SK-N-SH (cell line): ENCODE measurements at regions not wholly inside any gene's neighbourhood (a gene's known extent, or its start where the extent isn't known, plus 50 kb on each side); places are given as distances from the start of the nearest gene placed in this dataset.

Source experiments
- CTCF ChIA-PET: fragments of 300-600, 350-600 bp; formaldehyde crosslinking; extraction: SDS; loops from one replicate; lab custom pipeline; 2021; lab: Yijun Ruan, JAX
- POLR2A ChIA-PET: fragments of 350-600 bp; sonication (Branson Sonifier 250); formaldehyde crosslinking; extraction: SDS; loops from one replicate; lab custom pipeline; 2020; ENCODE audit warnings: antibody characterized with exemption, inconsistent platforms; lab: Yijun Ruan, JAX
- DNase-seq: peaks from one replicate; pipeline ENCODE4 v3.0.0; 2012
- H2AFZ ChIP-seq: fragments of 200-600 bp; sonication (generic); 2 replicates; pipeline ENCODE4 v1.8.1; 2016; ENCODE audit warnings: antibody characterized with exemption, mild to moderate bottlenecking, low read depth
- H3F3A ChIP-seq: fragments of 200-600 bp; sonication (generic); replicated peaks from 2 replicates; pipeline ENCODE3; 2016; ENCODE audit warnings: antibody characterized with exemption, mild to moderate bottlenecking; ENCODE audit not compliant: insufficient read depth
- H3K27ac ChIP-seq, 2 experiments: fragments of 200-500 bp in 1 of 2; fragments of 200-600 bp in 1 of 2; sonication (Bioruptor generic) in 1 of 2; sonication (generic), shearing (Covaris generic) in 1 of 2; 2 replicates each; pipeline versions ENCODE4 v1.5.1 to v1.6.1; 2014 to 2016; ENCODE audit warnings: low read depth in 2 of 2, inconsistent platforms in 1 of 2, low read length in 1 of 2, mild to moderate bottlenecking in 1 of 2, mixed read lengths in 1 of 2
- H3K27me3 ChIP-seq: fragments of 200-600 bp; sonication (generic), shearing (Covaris generic); 2 replicates; pipeline ENCODE4 v1.6.1; 2016; ENCODE audit warnings: mixed run types; ENCODE audit not compliant: insufficient read depth
- H3K36me3 ChIP-seq, 2 experiments: fragments of 200-500 bp in 1 of 2; fragments of 200-600 bp in 1 of 2; sonication (Bioruptor generic) in 1 of 2; sonication (generic) in 1 of 2; replicated peaks in 1 of 2; 2 replicates each; pipeline versions ENCODE3 to v1.5.1; 2014 to 2016; ENCODE audit warnings: low read length in 1 of 2, mild to moderate bottlenecking in 1 of 2; ENCODE audit not compliant: insufficient read depth in 2 of 2, control insufficient read depth in 1 of 2
- H3K4me1 ChIP-seq, 2 experiments: fragments of 200-500 bp in 1 of 2; fragments of 200-600 bp in 1 of 2; sonication (Bioruptor generic) in 1 of 2; sonication (generic), shearing (Covaris generic) in 1 of 2; 2 replicates each; pipeline versions ENCODE4 v1.5.1 to v1.6.1; 2014 to 2016; ENCODE audit warnings: low read depth in 1 of 2, low read length in 1 of 2, mixed run types in 1 of 2; ENCODE audit not compliant: insufficient read depth in 2 of 2, control insufficient read depth in 1 of 2
- H3K4me2 ChIP-seq: fragments of 200-600 bp; sonication (generic), shearing (Covaris generic); 2 replicates; pipeline ENCODE4 v1.6.1; 2017; ENCODE audit warnings: mixed run types
- H3K4me3 ChIP-seq, 2 experiments: fragments of 200-500 bp in 1 of 2; fragments of 200-600 bp in 1 of 2; sonication (Bioruptor generic) in 1 of 2; sonication (generic), shearing (Covaris generic) in 1 of 2; 2 replicates each; pipeline versions ENCODE4 v1.5.1 to v1.8.1; 2014 to 2016; ENCODE audit warnings: low read depth in 2 of 2, inconsistent platforms in 1 of 2, low read length in 1 of 2, mild to moderate bottlenecking in 1 of 2, mixed read lengths in 1 of 2, moderate library complexity in 1 of 2
- H3K79me2 ChIP-seq: fragments of 200-600 bp; sonication (generic); 2 replicates; pipeline ENCODE4 v1.8.1; 2017; ENCODE audit warnings: mild to moderate bottlenecking; ENCODE audit not compliant: insufficient read depth
- H3K9ac ChIP-seq: fragments of 200-600 bp; sonication (generic); 2 replicates; pipeline ENCODE4 v1.6.1; 2017; ENCODE audit warnings: mixed run types
- H3K9me2 ChIP-seq: fragments of 200-600 bp; sonication (generic); 2 replicates; pipeline ENCODE4 v1.6.1; 2017; ENCODE audit warnings: mixed run types
- H3K9me3 ChIP-seq: fragments of 200-600 bp; sonication (generic); 2 replicates; pipeline ENCODE4 v1.6.1; 2017; ENCODE audit warnings: mixed run types, mild to moderate bottlenecking, moderate library complexity
- H4K20me1 ChIP-seq: fragments of 200-600 bp; sonication (generic); 2 replicates; pipeline ENCODE4 v1.6.1; 2017; ENCODE audit warnings: mild to moderate bottlenecking, mixed run types; ENCODE audit not compliant: insufficient read depth
- ELF1 ChIP-seq: IDR thresholded peaks from 2 replicates; pipeline ENCODE4 v1.4.0; 2012
- FOSL2 ChIP-seq: IDR thresholded peaks from 2 replicates; pipeline ENCODE4 v1.4.0; 2012; ENCODE audit warnings: low read depth, mild to moderate bottlenecking, moderate library complexity, borderline replicate concordance
- JUND ChIP-seq: IDR thresholded peaks from 2 replicates; pipeline ENCODE4 v1.4.0; 2012
- PBX3 ChIP-seq: IDR thresholded peaks from 2 replicates; pipeline ENCODE4; 2012
- POLR2AphosphoS5 ChIP-seq: IDR thresholded peaks from 2 replicates; pipeline ENCODE4 v1.6.1; 2012; ENCODE audit warnings: low read depth, low read length
- RAD21 ChIP-seq: IDR thresholded peaks from 2 replicates; pipeline ENCODE4 v1.6.1; 2012; ENCODE audit warnings: mild to moderate bottlenecking, low read length
- RCOR1 ChIP-seq: fragments of 150-350 bp; IDR thresholded peaks from 2 replicates; pipeline ENCODE4 v1.6.1; 2017; ENCODE audit warnings: antibody characterized with exemption, low read length
- RFX5 ChIP-seq: IDR thresholded peaks from 2 replicates; pipeline ENCODE4 v1.6.1; 2012; ENCODE audit warnings: mild to moderate bottlenecking, improper control_type of control experiment, low read length
- SMC3 ChIP-seq: IDR thresholded peaks from 2 replicates; pipeline ENCODE4 v1.6.1; 2012; ENCODE audit warnings: low read depth, low read length, improper control_type of control experiment
- TCF12 ChIP-seq: IDR thresholded peaks from 2 replicates; pipeline ENCODE4 v1.4.0; 2012
- TEAD4 ChIP-seq: IDR thresholded peaks from 2 replicates; pipeline ENCODE4 v1.4.0; 2012; ENCODE audit warnings: mild to moderate bottlenecking, borderline replicate concordance; ENCODE audit not compliant: insufficient read depth
- USF1 ChIP-seq: IDR thresholded peaks from 2 replicates; pipeline ENCODE4 v1.4.0; 2012; ENCODE audit warnings: low read depth, borderline replicate concordance
- ZBTB33 ChIP-seq: IDR thresholded peaks from 2 replicates; pipeline ENCODE4 v1.4.0; 2012; ENCODE audit warnings: low read depth, borderline replicate concordance
- WGBS: methylation state at CpG from one replicate; pipeline ENCODE4 v1.1.6; 2017; ENCODE audit warnings: low lambda C conversion rate; 5-methylcytosine and 5-hydroxymethylcytosine counted together
- TF ChIP-seq, protein P1 (sequence below): fragments of 200-600 bp; sonication (generic); IDR thresholded peaks from 2 replicates; pipeline ENCODE4 v1.6.1; 2017; ENCODE audit warnings: antibody characterized with exemption, mild to moderate bottlenecking, moderate library complexity
- TF ChIP-seq, protein P2 (sequence below): fragments of 150-350 bp; IDR thresholded peaks from 2 replicates; pipeline ENCODE4 v1.6.1; 2016; ENCODE audit warnings: mild to moderate bottlenecking, low read depth, low read length
- TF ChIP-seq, protein P3 (sequence below): fragments of 150-350 bp; IDR thresholded peaks from 2 replicates; pipeline ENCODE4 v1.6.1; 2017; ENCODE audit warnings: antibody characterized with exemption, low read length, low read depth, borderline replicate concordance

DNA sequence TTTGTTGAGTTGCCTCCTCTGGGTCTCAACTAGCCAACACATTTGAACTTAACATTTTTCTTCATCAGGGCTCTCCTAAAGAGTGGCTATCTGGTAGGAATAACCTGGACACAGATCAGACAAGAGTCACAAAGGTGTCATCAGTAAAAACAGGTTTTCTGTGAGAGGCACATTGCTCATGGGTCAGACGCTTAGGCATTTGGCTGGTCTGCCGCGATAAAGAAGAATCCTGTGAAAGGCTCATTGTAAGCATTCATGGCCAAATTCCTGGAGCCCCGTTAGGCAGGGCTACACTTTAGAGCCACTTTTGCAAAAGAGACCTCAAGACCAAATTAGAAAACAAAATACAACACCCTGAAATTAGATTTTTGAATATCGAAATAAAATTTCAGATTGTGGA lies 64.2 kb upstream of the PDE4B start:
- Histone ChIP-seq H3F3A (no peaks in the 10 kb centered on the region), H3K4me2 (no peak overlapping the region), H3K79me2 (no peaks in the 10 kb centered on the region), H3K9me3 (no peaks in the 10 kb centered on the region), H3K27ac (no peak overlapping the region), H2AFZ (no peak overlapping the region), H3K9ac (no peak overlapping the region), H3K4me1 (no peaks in the 10 kb centered on the region), H3K4me3 (no peak overlapping the region), H3K9me2 (no peaks in the 10 kb centered on the region), H4K20me1 (no peaks in the 10 kb centered on the region), H3K27me3 (no peaks in the 10 kb centered on the region), H3K36me3 (no peaks in the 10 kb centered on the region)
- POLR2A ChIA-PET = no interaction called here
- CTCF ChIA-PET = no interaction called here
- no peak for TF ChIP-seq FOSL2
- no peak for TF ChIP-seq ZBTB33
- no peak for TF ChIP-seq SMC3
- TF ChIP-seq ELF1 = no peak
- no peak for TF ChIP-seq POLR2AphosphoS5
- TF ChIP-seq USF1 = no peak
- no peak for TF ChIP-seq RCOR1
- TF ChIP-seq RFX5 = no peak
- TF ChIP-seq, protein P1, sequence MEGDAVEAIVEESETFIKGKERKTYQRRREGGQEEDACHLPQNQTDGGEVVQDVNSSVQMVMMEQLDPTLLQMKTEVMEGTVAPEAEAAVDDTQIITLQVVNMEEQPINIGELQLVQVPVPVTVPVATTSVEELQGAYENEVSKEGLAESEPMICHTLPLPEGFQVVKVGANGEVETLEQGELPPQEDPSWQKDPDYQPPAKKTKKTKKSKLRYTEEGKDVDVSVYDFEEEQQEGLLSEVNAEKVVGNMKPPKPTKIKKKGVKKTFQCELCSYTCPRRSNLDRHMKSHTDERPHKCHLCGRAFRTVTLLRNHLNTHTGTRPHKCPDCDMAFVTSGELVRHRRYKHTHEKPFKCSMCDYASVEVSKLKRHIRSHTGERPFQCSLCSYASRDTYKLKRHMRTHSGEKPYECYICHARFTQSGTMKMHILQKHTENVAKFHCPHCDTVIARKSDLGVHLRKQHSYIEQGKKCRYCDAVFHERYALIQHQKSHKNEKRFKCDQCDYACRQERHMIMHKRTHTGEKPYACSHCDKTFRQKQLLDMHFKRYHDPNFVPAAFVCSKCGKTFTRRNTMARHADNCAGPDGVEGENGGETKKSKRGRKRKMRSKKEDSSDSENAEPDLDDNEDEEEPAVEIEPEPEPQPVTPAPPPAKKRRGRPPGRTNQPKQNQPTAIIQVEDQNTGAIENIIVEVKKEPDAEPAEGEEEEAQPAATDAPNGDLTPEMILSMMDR = no peak
- no peak for TF ChIP-seq TCF12
- no peak for TF ChIP-seq PBX3
- no peak for DNase-seq
- 65% methylated on average over 5 of the region's 5 CpGs for WGBS

DNA sequence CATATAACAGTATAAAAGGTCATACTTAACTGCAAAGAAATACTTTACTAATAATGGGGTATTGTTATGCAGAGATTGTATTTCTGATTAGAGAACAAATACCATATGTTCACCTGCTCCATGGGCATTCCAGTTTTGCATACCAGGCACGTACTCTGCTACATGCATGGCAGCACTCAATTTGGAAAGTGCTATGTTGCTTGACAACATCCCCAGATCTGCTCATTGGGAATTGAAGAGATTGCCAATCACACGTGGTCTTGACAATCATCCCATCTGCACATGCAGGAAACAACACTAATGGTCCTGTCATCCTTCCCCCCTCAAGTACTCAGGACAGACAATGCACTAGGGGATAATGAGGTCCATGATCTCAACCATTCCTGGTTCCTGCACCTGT lies 63.4 kb upstream of the PDE4B start:
- POLR2A ChIA-PET = no interaction called here
- CTCF ChIA-PET = no interaction called here
- TF ChIP-seq, protein P1 = no peak
- no peak for TF ChIP-seq RAD21
- TF ChIP-seq TEAD4 = no peak
- TF ChIP-seq, protein P2, sequence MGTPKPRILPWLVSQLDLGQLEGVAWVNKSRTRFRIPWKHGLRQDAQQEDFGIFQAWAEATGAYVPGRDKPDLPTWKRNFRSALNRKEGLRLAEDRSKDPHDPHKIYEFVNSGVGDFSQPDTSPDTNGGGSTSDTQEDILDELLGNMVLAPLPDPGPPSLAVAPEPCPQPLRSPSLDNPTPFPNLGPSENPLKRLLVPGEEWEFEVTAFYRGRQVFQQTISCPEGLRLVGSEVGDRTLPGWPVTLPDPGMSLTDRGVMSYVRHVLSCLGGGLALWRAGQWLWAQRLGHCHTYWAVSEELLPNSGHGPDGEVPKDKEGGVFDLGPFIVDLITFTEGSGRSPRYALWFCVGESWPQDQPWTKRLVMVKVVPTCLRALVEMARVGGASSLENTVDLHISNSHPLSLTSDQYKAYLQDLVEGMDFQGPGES = no peak
- TF ChIP-seq JUND = no peak
- TF ChIP-seq, protein P3, sequence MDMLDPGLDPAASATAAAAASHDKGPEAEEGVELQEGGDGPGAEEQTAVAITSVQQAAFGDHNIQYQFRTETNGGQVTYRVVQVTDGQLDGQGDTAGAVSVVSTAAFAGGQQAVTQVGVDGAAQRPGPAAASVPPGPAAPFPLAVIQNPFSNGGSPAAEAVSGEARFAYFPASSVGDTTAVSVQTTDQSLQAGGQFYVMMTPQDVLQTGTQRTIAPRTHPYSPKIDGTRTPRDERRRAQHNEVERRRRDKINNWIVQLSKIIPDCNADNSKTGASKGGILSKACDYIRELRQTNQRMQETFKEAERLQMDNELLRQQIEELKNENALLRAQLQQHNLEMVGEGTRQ = no peak
- no peak for TF ChIP-seq RFX5

More for the DNA sequence above, 63.4 kb upstream of the PDE4B start:
- Histone ChIP-seq H3K36me3 (no peaks in the 10 kb centered on the region), H3K4me3 (no peak overlapping the region), H3K4me2 (no peak overlapping the region), H3K79me2 (no peaks in the 10 kb centered on the region), H4K20me1 (no peaks in the 10 kb centered on the region), H3K27me3 (no peaks in the 10 kb centered on the region), H3K27ac (no peak overlapping the region), H3K4me1 (no peaks in the 10 kb centered on the region), H3K9me3 (no peaks in the 10 kb centered on the region), H3K9me2 (no peaks in the 10 kb centered on the region), H2AFZ (no peak overlapping the region), H3F3A (no peaks in the 10 kb centered on the region), H3K9ac (no peak overlapping the region)
- WGBS = 19% methylated on average over 2 of the region's 2 CpGs
- no peak for DNase-seq
